Upper lobe of left lung (tissue), 4 donors: ENCODE measurements at regions not wholly inside any gene's neighbourhood (a gene's known extent, or its start where the extent isn't known, plus 50 kb on each side); places are given as distances from the start of the nearest gene placed in this dataset.

Experiments
- POLR2A ChIP-seq, 4 donors: fragments of 450-650 bp; IDR thresholded peaks; one replicate each; pipeline ENCODE4 v1.5.1; 2016 to 2017; ENCODE audit warnings: antibody characterized with exemption in 4 of 4, mild to moderate bottlenecking in 2 of 4
- POLR2AphosphoS5 ChIP-seq, 2 donors: sonication (generic); formaldehyde crosslinking; IDR thresholded peaks; one replicate each; pipeline ENCODE4 v1.5.1; 2017; ENCODE audit warnings: antibody characterized with exemption in 2 of 2
- TF ChIP-seq, protein P1 (sequence below), 6 experiments: fragments of 450-650 bp in 4 of 6; fragments of 200-600 bp in 2 of 6; sonication (generic) in 2 of 6; IDR thresholded peaks; one replicate each; pipeline ENCODE4 v1.5.1; 2016 to 2019; ENCODE audit warnings: antibody characterized with exemption in 6 of 6

DNA sequence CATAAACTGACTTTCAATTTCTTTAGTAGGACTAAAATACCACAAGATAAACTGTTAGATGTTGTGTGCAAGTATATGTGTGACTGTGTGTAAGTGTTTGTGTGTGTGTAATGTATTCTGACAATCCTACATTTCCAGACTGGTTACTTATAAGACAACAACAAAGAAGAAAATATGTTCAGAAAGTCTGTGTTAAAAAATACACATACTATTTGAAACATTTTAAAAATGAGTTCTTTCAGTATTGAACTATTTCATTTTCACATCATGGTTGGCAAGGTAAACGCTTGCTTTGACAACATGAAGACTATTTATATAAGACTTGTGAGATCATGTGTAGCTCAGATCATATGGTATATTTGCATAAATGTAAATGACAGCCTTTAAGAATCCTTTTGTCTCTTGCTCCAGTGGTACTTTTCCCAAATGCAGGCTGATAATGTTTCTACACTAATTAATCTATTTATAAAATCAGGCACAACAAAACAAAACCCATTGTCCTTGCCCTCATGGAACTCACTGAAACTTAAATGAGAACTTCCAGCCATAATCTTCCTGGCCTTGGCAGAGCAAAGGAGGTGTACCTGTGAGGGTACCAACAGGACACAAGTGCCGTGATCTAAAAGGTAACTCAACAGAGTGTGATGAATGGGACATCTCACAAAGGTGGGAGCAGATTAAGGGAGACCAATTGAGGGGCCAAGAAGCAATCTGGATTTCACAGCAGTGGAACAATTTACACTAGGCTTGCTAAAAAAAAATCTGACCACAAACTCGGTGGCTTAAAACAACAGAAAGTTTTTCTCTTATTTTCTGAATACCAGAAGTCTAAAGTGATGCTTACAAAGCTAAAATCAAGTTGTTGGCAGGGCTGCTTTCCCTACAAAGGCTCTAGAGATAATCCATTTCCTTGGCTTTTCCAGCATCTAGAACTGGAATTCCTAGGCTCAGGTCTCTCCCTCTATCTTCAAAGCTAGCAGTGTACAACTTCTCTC, 349.0 kb downstream of the TBC1D4 start:
- TF ChIP-seq, protein P1, sequence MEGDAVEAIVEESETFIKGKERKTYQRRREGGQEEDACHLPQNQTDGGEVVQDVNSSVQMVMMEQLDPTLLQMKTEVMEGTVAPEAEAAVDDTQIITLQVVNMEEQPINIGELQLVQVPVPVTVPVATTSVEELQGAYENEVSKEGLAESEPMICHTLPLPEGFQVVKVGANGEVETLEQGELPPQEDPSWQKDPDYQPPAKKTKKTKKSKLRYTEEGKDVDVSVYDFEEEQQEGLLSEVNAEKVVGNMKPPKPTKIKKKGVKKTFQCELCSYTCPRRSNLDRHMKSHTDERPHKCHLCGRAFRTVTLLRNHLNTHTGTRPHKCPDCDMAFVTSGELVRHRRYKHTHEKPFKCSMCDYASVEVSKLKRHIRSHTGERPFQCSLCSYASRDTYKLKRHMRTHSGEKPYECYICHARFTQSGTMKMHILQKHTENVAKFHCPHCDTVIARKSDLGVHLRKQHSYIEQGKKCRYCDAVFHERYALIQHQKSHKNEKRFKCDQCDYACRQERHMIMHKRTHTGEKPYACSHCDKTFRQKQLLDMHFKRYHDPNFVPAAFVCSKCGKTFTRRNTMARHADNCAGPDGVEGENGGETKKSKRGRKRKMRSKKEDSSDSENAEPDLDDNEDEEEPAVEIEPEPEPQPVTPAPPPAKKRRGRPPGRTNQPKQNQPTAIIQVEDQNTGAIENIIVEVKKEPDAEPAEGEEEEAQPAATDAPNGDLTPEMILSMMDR (IDR thresholded peaks at IDR 0.05), result no peak
- TF ChIP-seq POLR2AphosphoS5 (IDR thresholded peaks at IDR 0.05), result no peak
- no peak for TF ChIP-seq POLR2A (IDR thresholded peaks at IDR 0.05)
